ENCODE measurements at regions not wholly inside any gene's neighbourhood (a gene's known extent, or its start where the extent isn't known, plus 50 kb on each side); places are given as distances from the start of the nearest gene placed in this dataset.

- TF ChIP-seq ZSCAN18 (CRISPR knock-in tag; IDR thresholded peaks at IDR 0.05) (no peak), CTCF (IDR thresholded peaks at IDR 0.05) (no peak)
Measured at GRCh38 chr2:118650327-118650726, 197.1 kb downstream of the EN1 start (continued).

GRCh38 chr2:118645876-118646275 is 201.6 kb downstream of the EN1 start:
- TF ChIP-seq ZBTB21 (CRISPR knock-in tag; IDR thresholded peaks at IDR 0.05; ENCODE audit: borderline replicate concordance) (no peak), ZNF121 (CRISPR knock-in tag; IDR thresholded peaks at IDR 0.05) (0 out of 2 replicates have a peak, but pooled peaks have one; percentile 27)
- peaks cover 4% of the 10 kb centered on the region; the same call in 1 of the 2 replicates for H3K36me3 Mint-ChIP-seq
- ChIA-PET POLR2A (no interaction called here), CTCF (interaction anchor here (1.5 kb wide), 1 partner anchor 274 kb away, joined by 3 read pairs; no protein-coding TSS in a partner anchor)
- DNase-seq (ENCODE audit: low spot score) = no peak
- peaks cover 18% of the 10 kb centered on the region for H3K4me1 Mint-ChIP-seq
- 0 out of 2 replicates have a peak, but pooled peaks have one; percentile 26 for ATAC-seq
- H3K27ac Mint-ChIP-seq = no peak overlapping the region
- no peak overlapping the region for H3K4me3 Mint-ChIP-seq
- peaks cover 7% of the 10 kb centered on the region for H3K9me3 Mint-ChIP-seq
- H3K27me3 Mint-ChIP-seq (ENCODE audit: low read depth) = no peaks in the 10 kb centered on the region; the same call in 1 of the 2 replicates

GRCh38 chr2:118644190-118644589 is 203.3 kb downstream of the EN1 start:
- H3K27ac Mint-ChIP-seq = peak overlapping the region; percentile 91
- no peaks in the 10 kb centered on the region for H3K27me3 Mint-ChIP-seq (ENCODE audit: low read depth)
- H3K36me3 Mint-ChIP-seq = no peaks in the 10 kb centered on the region
- peaks cover 18% of the 10 kb centered on the region for H3K4me1 Mint-ChIP-seq
- peak; percentile 79 for TF ChIP-seq ZNF423 (CRISPR knock-in tag; IDR thresholded peaks at IDR 0.05)
- TF ChIP-seq USF1 (CRISPR knock-in tag; IDR thresholded peaks at IDR 0.05) = no peak
- ChIA-PET POLR2A (no interaction called here), CTCF (no interaction called here)
- no peaks in the 10 kb centered on the region for H3K9me3 Mint-ChIP-seq
- H3K4me3 Mint-ChIP-seq = no peak overlapping the region
- ATAC-seq (peak; percentile 73), DNase-seq (ENCODE audit: low spot score) (no peak)

GRCh38 chr2:118643294-118643693 is 204.2 kb downstream of the EN1 start:
- no peak; the same call in 1 of the 2 replicates for ATAC-seq
- Mint-ChIP-seq H3K4me1 (peaks cover 18% of the 10 kb centered on the region), H3K4me3 (no peak overlapping the region), H3K27me3 (ENCODE audit: low read depth) (no peaks in the 10 kb centered on the region; the same call in 1 of the 2 replicates), H3K36me3 (no peaks in the 10 kb centered on the region), H3K27ac (no peak overlapping the region), H3K9me3 (peaks cover 4% of the 10 kb centered on the region; the same call in 1 of the 2 replicates)
- TF ChIP-seq ZNF425 (CRISPR knock-in tag; conservative IDR thresholded peaks at IDR 0.05) = no peak
- DNase-seq (ENCODE audit: low spot score) = no peak
- CTCF ChIA-PET = no interaction called here
- POLR2A ChIA-PET = no interaction called here

- ChIA-PET POLR2A (no interaction called here), CTCF (interaction anchor here (1.2 kb wide), 1 partner anchor 28 kb away, joined by 3 read pairs; no protein-coding TSS in a partner anchor)
Measured at GRCh38 chr2:118642501-118642900, 204.9 kb downstream of the EN1 start.

More at GRCh38 chr2:118642501-118642900, 204.9 kb downstream of the EN1 start:
- no peak for ATAC-seq
- Mint-ChIP-seq H3K4me1 (peaks cover 18% of the 10 kb centered on the region), H3K9me3 (peaks cover 6% of the 10 kb centered on the region), H3K27me3 (ENCODE audit: low read depth) (no peaks in the 10 kb centered on the region; the same call in 1 of the 2 replicates), H3K4me3 (no peak overlapping the region), H3K27ac (no peak overlapping the region), H3K36me3 (no peaks in the 10 kb centered on the region)
- TF ChIP-seq TCF7 (CRISPR knock-in tag; IDR thresholded peaks at IDR 0.05; ENCODE audit: low read depth) (no peak), SP1 (CRISPR knock-in tag; conservative IDR thresholded peaks at IDR 0.05) (no peak), KAT7 (CRISPR knock-in tag; IDR thresholded peaks at IDR 0.05; ENCODE audit: borderline replicate concordance) (no peak)
- no peak for DNase-seq (ENCODE audit: low spot score)

Data from WTC11 (cell line).